ENCODE measurements at regions not wholly inside any gene's neighbourhood (a gene's known extent, or its start where the extent isn't known, plus 50 kb on each side); places are given as distances from the start of the nearest gene placed in this dataset.

DNA sequence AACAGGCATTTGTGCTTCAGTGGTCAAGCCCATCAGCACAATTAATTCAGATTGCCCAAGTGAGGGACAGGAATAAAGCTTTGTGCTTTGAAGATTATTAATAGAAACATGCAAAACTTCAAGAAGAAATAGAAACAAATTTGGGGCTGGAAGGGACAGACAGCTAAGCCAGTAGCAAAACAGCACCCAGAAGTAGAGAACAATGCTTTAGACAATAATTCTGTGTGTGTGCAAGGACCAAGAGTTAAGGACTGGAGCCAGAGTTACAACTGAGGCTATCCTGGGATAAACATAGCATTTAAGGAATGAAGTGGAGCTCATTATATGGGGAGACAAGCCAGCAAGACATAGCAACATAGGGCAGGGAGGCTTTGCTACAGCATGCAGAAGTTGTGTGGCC is 251.9 kb upstream of the DAB1 start:
- Histone ChIP-seq H3K9me3 (ENCODE audit: control insufficient read depth, insufficient read depth, low read length) (no peaks in the 10 kb centered on the region), H3K9ac (ENCODE audit: low read depth, low read length) (no peak overlapping the region), H3K4me1 (ENCODE audit: insufficient read depth, low read length) (peaks cover 10% of the 10 kb centered on the region; the same call in 1 of the 2 replicates), H3K36me3 (ENCODE audit: insufficient read depth, low read length) (no peaks in the 10 kb centered on the region)

DNA sequence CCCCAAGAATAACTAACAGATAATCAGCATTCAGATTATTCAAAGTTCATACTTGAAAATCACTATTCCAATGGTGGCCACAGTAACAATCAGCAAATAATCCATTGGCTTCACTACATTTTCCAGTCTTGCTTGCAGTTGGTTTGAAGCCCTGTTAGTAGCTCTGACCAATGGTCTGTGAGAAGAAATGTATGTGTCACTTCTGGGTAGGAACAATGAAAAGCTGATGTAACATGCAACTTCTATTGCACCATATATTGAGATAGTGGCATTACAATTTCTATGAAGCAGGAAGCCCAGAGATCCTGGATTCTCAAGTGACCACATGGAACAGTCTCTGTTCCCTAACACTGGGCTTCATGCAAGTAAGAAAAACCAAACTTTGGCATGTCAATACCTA is 250.9 kb upstream of the DAB1 start:
- no peaks in the 10 kb centered on the region for H3K9me3 ChIP-seq (ENCODE audit: control insufficient read depth, insufficient read depth, low read length)
- peaks cover 10% of the 10 kb centered on the region; the same call in 1 of the 2 replicates for H3K4me1 ChIP-seq (ENCODE audit: insufficient read depth, low read length)
- H3K36me3 ChIP-seq (ENCODE audit: insufficient read depth, low read length), result no peaks in the 10 kb centered on the region
- no peak overlapping the region for H3K9ac ChIP-seq (ENCODE audit: low read depth, low read length)

DNA sequence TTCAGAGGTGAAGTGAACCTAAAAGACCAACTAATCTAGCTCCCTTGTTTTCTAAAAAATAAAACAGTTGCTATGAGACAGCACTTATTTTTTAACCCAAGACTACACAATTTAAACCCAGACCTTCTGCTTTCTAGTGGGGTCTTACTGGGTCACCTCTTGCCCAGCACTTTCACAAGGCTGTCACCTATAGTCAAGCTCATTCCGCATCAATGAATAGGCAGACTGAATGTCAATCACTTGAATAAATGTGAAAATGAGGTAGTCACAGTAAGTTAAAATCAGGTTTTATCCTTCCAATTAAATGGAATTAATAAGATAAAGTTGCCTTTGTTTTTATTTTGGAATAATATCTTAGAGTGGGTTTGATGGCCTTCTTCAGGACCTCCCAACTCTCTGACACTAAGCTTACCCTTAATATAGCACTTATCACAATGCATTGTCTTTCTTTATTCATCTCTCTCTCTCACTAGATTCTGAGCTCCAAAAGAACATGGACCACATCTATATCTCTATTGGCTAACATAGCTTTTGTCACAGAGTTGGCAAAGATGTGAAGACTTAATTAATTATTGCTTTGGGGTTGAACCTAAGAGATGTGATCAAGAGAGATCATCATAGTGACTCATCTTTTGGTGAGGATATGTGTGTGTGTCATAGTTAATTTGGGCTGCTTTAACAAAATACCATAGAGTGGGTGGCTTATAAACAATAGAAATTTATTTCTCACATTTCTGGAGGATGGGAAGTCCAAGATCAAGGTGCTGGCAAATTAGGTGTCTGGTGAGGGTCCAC is 248.7 kb upstream of the DAB1 start:
- H3K36me3 ChIP-seq (ENCODE audit: insufficient read depth, low read length), result no peaks in the 10 kb centered on the region
- peaks cover 3% of the 10 kb centered on the region; the same call in 1 of the 2 replicates for H3K4me1 ChIP-seq (ENCODE audit: insufficient read depth, low read length)
- H3K9ac ChIP-seq (ENCODE audit: low read depth, low read length), result no peak overlapping the region
- no peaks in the 10 kb centered on the region for H3K9me3 ChIP-seq (ENCODE audit: control insufficient read depth, insufficient read depth, low read length)

DNA sequence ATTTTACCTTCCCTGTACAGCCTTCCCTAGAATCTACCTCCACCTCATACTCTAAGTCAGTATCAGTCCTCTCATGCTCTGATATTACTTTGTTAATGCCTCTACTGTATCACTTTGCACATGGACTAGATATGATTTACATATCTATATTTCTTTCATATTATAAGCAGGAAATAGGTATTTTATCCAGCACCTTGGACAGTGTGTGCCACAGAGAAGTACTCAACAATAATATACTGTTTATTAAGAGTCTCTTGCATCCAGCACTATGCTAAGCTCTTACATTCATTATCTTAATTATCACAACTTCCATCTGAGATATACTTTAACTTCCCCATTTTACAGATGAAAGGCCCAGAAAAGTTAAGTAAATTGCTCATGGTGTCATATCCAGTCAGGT is 247.9 kb upstream of the DAB1 start:
- no peaks in the 10 kb centered on the region for H3K36me3 ChIP-seq (ENCODE audit: insufficient read depth, low read length)
- H3K4me1 ChIP-seq (ENCODE audit: insufficient read depth, low read length), result peaks cover 3% of the 10 kb centered on the region; the same call in 1 of the 2 replicates
- no peaks in the 10 kb centered on the region for H3K9me3 ChIP-seq (ENCODE audit: control insufficient read depth, insufficient read depth, low read length)
- no peak overlapping the region for H3K9ac ChIP-seq (ENCODE audit: low read depth, low read length)

DNA sequence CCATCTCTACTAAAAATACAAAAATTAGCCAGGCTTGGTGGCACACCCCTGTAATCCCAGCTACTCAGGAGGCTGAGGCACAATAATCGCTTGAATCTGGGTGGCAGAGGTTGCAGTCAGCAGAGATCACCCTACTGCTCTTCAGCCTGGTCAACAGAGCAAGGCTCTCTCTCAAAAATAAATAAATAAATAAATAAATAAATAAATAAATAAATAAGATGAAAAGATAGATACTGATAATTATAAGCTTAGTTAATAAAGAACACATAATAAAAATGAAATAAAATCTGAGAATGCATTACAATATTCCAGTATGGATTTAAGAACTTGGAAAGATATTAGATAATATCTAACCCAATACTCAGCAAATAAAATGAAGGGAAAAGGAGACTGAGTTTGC is 235.9 kb upstream of the DAB1 start:
- no peaks in the 10 kb centered on the region for H3K9me3 ChIP-seq (ENCODE audit: control insufficient read depth, insufficient read depth, low read length)
- H3K9ac ChIP-seq (ENCODE audit: low read depth, low read length), result no peak overlapping the region
- no peaks in the 10 kb centered on the region for H3K36me3 ChIP-seq (ENCODE audit: insufficient read depth, low read length)
- H3K4me1 ChIP-seq (ENCODE audit: insufficient read depth, low read length), result no peaks in the 10 kb centered on the region

DNA sequence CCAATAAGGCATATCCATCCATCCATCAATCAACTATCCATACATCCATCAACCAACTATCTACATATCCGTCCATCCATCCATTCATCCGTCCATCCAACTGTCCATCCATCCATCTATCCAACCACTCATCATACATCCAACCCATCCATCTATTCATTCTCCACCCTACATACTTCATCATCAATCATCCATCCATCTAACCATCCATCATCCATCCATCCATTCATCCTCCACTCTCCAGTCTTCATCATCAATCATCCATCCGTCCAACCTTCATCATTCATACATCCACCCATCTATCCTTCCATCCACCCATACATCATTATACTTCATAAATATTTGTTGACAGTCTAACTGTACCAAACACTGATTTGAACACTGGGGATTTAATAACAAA is 231.3 kb upstream of the DAB1 start:
- Histone ChIP-seq H3K9ac (ENCODE audit: low read depth, low read length) (no peak overlapping the region), H3K4me1 (ENCODE audit: insufficient read depth, low read length) (no peaks in the 10 kb centered on the region), H3K36me3 (ENCODE audit: insufficient read depth, low read length) (no peaks in the 10 kb centered on the region), H3K9me3 (ENCODE audit: control insufficient read depth, insufficient read depth, low read length) (no peaks in the 10 kb centered on the region; the same call in 1 of the 2 replicates)

DNA sequence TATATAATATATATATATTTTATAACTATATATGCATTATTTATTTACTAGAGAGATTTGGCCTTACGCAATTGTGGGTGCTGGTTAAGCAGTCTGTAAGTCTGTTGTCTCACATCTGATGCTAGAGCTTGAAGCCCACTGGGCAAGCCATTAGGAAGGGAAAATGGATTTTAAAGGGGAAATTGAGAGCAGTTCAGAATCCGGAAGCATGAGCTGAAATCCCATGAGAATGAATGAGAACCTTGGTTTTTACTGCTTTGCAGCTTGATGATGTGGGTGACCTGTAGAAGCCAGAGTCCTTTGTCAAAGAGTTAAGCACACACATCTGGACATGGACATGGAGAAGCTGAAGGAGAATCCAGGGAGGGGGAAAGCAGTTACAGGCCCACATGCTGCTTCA is 220.8 kb upstream of the DAB1 start:
- H3K4me1 ChIP-seq (ENCODE audit: insufficient read depth, low read length), result no peaks in the 10 kb centered on the region
- H3K9me3 ChIP-seq (ENCODE audit: control insufficient read depth, insufficient read depth, low read length), result no peaks in the 10 kb centered on the region
- no peaks in the 10 kb centered on the region for H3K36me3 ChIP-seq (ENCODE audit: insufficient read depth, low read length)
- H3K9ac ChIP-seq (ENCODE audit: low read depth, low read length), result no peak overlapping the region

DNA sequence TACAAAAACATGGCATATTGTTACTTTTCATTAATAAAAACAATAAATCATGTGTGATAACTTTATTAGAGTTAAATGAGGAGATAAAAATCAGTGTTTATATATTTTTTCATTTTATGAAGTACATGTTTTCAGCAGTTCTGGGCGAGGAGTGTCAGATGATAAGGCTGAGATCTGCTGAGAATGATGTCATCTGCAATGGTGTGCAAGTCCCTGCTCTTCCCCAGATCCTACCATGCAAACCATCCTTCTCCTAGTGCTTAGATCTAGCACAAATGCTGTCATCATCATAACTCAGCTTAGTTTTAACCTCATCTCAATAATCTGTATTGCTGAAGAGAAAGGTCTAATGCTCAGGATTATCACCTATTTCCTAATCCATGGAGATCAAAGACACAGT is 214.4 kb upstream of the DAB1 start:
- no peaks in the 10 kb centered on the region for H3K36me3 ChIP-seq (ENCODE audit: insufficient read depth, low read length)
- peaks cover 6% of the 10 kb centered on the region; the same call in 1 of the 2 replicates for H3K4me1 ChIP-seq (ENCODE audit: insufficient read depth, low read length)
- no peaks in the 10 kb centered on the region for H3K9me3 ChIP-seq (ENCODE audit: control insufficient read depth, insufficient read depth, low read length)
- no peak overlapping the region for H3K9ac ChIP-seq (ENCODE audit: low read depth, low read length)

DNA sequence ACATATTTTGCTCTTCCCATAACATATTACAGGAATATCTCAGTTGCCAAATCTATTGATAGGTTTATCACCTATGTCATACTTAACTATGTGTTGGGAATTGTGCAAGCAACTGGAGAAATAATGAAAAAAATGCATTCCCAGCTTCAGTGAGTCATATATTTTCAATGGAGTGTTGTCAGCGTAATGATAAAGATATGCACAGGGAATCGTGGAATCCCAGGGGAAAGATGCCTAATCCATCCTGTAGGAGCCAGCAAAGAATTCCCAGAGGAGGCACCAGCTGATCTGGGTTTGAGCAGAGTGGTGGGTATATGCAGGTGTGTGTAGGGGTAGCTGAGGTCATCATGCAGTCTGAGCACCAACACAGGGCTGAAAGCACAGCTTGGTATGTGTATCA is 213.3 kb upstream of the DAB1 start:
- peaks cover 6% of the 10 kb centered on the region; the same call in 1 of the 2 replicates for H3K4me1 ChIP-seq (ENCODE audit: insufficient read depth, low read length)
- H3K36me3 ChIP-seq (ENCODE audit: insufficient read depth, low read length), result no peaks in the 10 kb centered on the region
- no peak overlapping the region for H3K9ac ChIP-seq (ENCODE audit: low read depth, low read length)
- no peaks in the 10 kb centered on the region for H3K9me3 ChIP-seq (ENCODE audit: control insufficient read depth, insufficient read depth, low read length)

DNA sequence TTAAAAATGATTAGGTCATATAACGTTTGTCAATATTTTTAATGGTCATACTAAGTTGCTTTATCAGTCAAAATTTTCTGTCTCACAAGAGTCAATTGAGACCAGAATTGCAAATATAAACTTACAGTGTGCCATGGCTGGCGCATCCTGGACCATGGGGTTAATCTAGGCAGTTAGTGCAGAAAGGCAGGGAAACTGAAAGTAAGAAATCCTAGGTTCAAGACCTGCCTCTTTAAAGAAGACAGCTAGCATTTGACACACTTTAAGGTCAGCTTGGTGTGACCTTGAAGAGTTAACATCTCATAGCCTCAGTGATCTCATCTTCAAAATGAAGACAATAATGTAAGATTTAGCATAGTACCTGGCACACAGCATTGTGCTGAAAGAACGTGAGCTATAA is 210.0 kb upstream of the DAB1 start:
- no peak overlapping the region for H3K9ac ChIP-seq (ENCODE audit: low read depth, low read length)
- H3K9me3 ChIP-seq (ENCODE audit: control insufficient read depth, insufficient read depth, low read length), result no peaks in the 10 kb centered on the region
- no peaks in the 10 kb centered on the region for H3K36me3 ChIP-seq (ENCODE audit: insufficient read depth, low read length)
- H3K4me1 ChIP-seq (ENCODE audit: insufficient read depth, low read length), result peaks cover 12% of the 10 kb centered on the region

DNA sequence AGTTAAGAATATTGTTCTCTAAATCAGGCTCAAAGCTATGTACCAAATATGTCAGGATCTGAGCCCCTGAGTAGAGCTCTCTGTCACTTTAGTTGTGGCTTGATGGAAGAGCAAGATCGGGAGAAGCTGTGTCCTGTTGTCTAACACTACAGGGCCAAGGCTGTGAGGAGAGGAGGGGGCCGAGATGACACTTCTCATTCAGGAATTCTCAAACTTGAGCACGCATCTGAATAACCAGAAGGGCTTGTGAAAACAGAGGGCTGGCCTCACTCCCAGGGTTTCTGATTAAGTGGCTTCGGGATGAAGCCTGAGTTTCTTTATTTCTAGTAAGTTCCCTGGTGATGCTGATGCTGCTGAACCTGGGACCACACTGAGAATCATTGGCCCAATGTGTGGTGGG is 209.2 kb upstream of the DAB1 start:
- Histone ChIP-seq H3K9ac (ENCODE audit: low read depth, low read length) (no peak overlapping the region), H3K36me3 (ENCODE audit: insufficient read depth, low read length) (no peaks in the 10 kb centered on the region), H3K4me1 (ENCODE audit: insufficient read depth, low read length) (peaks cover 12% of the 10 kb centered on the region), H3K9me3 (ENCODE audit: control insufficient read depth, insufficient read depth, low read length) (no peaks in the 10 kb centered on the region)

DNA sequence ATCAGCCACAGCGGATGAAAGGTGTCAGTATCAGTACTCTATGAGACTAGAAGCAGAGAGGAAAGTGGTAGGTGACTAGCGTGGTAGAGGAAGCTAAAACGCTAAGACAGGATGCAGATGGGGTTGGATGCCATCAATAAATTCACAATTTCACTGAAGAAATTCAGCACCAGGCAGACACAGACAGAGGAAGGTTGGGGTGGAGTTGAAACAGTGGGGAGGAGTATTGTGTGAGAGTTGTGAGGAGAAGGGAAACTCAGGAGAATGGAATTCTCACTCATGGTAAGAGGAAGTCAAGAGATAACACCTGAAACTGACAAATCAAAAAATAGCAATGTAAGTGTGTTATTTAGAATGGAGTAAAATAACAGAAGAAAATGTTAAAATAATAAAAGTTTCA is 208.5 kb upstream of the DAB1 start:
- no peaks in the 10 kb centered on the region for H3K9me3 ChIP-seq (ENCODE audit: control insufficient read depth, insufficient read depth, low read length)

DNA sequence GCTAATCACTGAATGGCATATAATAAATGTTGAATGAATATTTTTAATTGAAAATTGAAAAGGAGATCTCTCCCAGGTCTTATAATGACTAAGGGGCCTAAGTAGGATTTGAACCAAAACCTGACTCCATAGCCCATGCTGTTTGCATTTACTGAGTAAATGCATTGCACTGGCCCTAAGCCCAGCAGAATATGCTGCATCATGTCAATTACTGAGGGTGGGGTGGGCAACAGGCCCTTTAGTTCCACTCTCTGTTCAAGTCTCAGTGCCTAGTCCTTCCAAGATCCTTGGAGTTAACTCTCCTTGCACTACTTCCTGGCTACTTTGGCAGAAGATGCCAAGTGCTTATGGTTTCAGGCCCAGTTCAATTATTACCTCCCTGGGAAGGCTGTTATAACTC is 203.8 kb upstream of the DAB1 start:
- Histone ChIP-seq H3K9me3 (ENCODE audit: control insufficient read depth, insufficient read depth, low read length) (no peaks in the 10 kb centered on the region), H3K9ac (ENCODE audit: low read depth, low read length) (no peak overlapping the region), H3K4me1 (ENCODE audit: insufficient read depth, low read length) (peaks cover 31% of the 10 kb centered on the region), H3K36me3 (ENCODE audit: insufficient read depth, low read length) (no peaks in the 10 kb centered on the region)

More for the DNA sequence above, 208.5 kb upstream of the DAB1 start:
- Histone ChIP-seq H3K9ac (ENCODE audit: low read depth, low read length) (no peak overlapping the region), H3K36me3 (ENCODE audit: insufficient read depth, low read length) (no peaks in the 10 kb centered on the region), H3K4me1 (ENCODE audit: insufficient read depth, low read length) (peaks cover 12% of the 10 kb centered on the region)

DNA sequence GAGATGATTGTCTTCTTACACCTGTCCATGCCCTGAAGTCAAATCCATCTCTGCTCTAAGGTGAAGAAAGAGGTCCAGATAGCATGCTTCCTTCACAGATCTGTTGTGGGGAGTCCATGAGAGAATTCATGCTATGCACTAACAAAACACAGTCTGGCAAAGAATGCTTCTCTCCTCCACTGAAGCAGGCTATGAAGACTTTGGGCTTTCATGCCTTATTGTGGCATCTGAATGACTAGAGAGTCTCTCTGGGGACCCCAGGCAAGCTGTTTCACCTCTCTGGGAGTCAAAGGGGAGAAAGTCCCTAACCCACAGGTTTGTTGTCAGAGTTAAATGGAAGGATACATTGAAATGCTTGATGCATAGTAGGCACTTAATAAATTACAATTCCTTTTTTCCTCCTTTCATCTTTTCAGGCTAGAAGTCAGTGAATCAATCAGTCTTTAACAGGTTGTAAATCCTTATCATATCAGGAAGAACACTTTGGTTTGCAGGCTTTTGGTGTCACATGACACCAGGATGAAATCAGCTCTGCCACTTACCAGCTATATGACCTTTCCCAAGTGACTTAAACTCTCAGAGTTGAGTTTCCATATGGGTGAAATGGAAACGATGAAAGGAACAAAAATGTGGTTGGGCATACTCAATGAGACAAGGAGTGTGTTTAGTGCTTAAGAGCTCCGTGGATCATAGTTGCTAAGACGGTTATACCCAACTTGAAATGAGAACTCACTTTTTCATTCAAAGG is 200.1 kb upstream of the DAB1 start:
- no peak overlapping the region for H3K9ac ChIP-seq (ENCODE audit: low read depth, low read length)
- H3K36me3 ChIP-seq (ENCODE audit: insufficient read depth, low read length), result no peaks in the 10 kb centered on the region
- H3K9me3 ChIP-seq (ENCODE audit: control insufficient read depth, insufficient read depth, low read length), result no peaks in the 10 kb centered on the region
- H3K4me1 ChIP-seq (ENCODE audit: insufficient read depth, low read length), result peaks cover 30% of the 10 kb centered on the region

All from ES-I3 (cell line).